GM23248 (cell line): ENCODE measurements at regions not wholly inside any gene's neighbourhood (a gene's known extent, or its start where the extent isn't known, plus 50 kb on each side); places are given as distances from the start of the nearest gene placed in this dataset.

Source experiments
- EZH2 ChIP-seq: fragments of 200-600 bp; sonication (generic); IDR thresholded peaks from 2 replicates; pipeline ENCODE4 v1.6.1; 2018; ENCODE audit warnings: antibody characterized with exemption, mild to moderate bottlenecking; ENCODE audit not compliant: insufficient read depth, poor library complexity, severe bottlenecking
- EZH2phosphoT487 ChIP-seq: fragments of 200-600 bp; sonication (generic); IDR thresholded peaks from 2 replicates; pipeline ENCODE4 v1.6.1; 2018; ENCODE audit warnings: antibody characterized with exemption, moderate library complexity, mild to moderate bottlenecking, low read depth; ENCODE audit not compliant: insufficient read depth

- TF ChIP-seq EZH2 (no peak), EZH2phosphoT487 (no peak)
These were observed 310.1 kb upstream of the HNRNPA3 start for GRCh38 chr2:176902454-176902853.
